GM18858 (cell line): ENCODE measurements at regions not wholly inside any gene's neighbourhood (a gene's known extent, or its start where the extent isn't known, plus 50 kb on each side); places are given as distances from the start of the nearest gene placed in this dataset.
"Not testable (repeated sequence)": the region's sequence is repeated elsewhere in the genome, so short reads cannot be mapped to it uniquely, and the experiment has no call there.

ENCODE experiments used
- ATAC-seq: cut with Tn5 transposase; IDR thresholded peaks from one replicate; pipeline ENCODE4 v1.9.1; 2021; ENCODE audit not compliant: unreplicated experiment

DNA sequence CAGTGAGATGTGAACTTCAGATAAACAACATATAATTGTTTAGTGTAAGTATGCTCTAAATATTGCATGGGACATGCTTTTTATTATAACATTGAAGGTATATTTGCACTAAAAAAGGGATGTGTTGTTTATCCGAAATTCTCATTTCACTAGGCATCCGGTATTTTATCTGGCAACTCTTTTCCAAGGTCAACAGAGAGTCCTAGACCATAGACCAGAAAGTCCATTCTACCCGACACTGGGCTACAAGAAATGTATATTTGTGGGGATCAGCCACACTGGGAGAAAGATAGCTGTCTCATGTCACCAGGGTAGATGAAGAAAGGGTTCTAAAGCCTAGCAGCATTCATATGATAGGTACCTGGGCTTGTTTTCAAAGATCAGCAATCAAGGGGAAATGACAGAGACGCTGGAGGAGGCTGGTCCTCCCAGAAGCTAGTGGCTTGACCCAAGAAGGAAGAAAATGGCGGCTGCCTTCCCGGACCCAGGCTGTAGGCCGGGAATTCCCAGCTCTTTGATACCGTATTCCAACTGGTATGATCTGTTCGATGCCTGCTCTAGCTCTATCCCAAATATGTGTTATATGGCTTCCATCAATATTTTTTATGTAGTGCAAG is 161.1 kb upstream of the IRF2BP2 start:
- ATAC-seq = no peak

DNA sequence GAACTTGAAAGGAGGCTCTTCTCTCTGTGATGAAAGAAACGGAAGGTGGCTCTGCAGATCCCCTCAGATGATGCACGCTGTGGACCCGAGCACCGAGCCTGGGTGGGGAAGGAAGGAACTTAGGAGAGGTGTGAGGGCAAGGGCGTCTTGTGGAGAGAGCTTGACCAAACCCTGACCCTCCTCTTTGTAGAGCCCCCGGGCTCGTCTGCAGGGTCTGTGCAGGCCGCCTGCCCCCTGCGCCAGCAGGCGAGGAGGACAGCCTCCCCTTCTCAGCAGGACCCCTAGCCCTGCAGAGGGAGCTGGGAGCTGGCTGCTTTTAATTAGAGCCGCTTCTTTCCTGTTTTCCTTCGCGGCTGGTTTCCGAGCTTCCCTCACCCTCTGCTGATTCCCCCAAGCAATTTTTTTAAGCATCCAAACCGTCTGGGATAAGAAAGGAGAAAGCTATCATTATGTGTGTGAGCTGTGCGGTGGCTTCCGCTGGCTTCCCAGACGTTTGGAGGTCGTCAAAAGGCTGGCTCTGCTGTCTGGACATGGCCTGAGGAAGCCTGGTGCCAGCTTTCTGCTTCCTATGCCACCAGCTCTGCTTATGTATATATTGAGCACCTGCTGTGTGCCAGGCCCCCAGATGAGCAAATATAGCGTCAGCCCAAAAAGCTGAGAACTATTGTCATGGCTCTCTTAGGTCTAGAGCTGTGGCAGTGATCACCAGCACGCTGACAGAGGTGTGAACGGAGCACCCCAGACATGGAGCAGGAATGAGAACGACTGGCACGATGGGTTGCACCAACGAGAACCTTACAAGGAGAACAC is 160.2 kb upstream of the IRF2BP2 start:
- no peak for ATAC-seq

GRCh38 chr1:234769284-234769985 is 159.5 kb upstream of the IRF2BP2 start:
- ATAC-seq = no peak

DNA sequence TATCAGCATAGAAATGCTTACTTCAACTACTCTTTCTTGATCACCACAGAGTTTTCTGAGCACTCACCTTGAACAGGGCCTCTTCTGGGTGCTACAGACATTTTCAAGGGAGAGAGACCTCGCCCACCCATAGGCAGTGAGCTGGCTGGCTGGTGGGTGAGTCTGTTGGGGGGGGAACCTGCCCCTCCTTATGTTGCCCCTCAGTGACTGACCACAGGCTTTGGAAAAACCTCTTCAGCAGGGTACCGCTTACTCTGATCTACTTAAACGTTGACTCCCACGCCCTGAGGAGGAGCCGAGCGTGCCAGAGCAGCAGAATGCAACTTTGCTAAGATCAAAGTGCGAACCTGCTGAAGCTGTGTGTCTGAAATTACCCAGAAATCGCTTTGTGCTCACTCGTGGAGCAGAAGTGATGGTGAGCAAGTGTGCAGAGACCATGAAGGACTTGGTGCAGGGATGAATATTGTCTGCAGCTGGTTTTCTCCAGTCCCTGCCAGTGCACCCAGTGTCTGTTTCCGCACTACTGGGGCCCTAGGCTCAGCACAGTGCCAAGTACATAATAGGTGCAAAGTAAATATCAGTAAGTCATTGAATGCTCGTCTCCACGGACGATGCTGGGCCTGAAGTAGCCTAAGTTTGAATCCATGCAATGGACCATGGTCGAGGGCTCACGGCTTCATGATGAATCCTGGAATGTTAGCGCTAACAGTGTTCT is 158.7 kb upstream of the IRF2BP2 start:
- ATAC-seq = no peak

- no peak for ATAC-seq
Measured at GRCh38 chr1:234768171-234768568, 158.2 kb upstream of the IRF2BP2 start.

DNA sequence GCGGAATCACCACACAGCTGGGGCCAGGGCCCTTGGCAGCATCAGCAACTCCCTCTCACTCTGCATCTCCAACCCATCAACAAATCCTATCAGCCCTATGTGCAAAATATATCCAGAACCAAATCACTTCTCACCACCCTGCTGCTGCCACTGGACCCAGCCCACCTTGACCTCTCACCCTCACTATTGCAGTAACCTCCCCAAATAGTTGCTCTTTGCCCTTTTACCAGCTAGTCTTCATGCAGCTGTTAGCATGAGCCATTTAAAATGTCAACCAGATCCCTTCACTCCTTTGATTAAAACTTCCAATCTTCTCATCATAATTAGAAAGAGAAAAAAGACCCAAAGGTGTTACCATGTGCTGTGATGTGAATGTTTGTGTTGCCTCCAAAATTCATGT is 155.7 kb upstream of the IRF2BP2 start:
- no peak for ATAC-seq

GRCh38 chr1:234765181-234765580 is 155.2 kb upstream of the IRF2BP2 start:
- ATAC-seq = no peak

GRCh38 chr1:234763910-234764309 is 153.9 kb upstream of the IRF2BP2 start:
- no peak for ATAC-seq

DNA sequence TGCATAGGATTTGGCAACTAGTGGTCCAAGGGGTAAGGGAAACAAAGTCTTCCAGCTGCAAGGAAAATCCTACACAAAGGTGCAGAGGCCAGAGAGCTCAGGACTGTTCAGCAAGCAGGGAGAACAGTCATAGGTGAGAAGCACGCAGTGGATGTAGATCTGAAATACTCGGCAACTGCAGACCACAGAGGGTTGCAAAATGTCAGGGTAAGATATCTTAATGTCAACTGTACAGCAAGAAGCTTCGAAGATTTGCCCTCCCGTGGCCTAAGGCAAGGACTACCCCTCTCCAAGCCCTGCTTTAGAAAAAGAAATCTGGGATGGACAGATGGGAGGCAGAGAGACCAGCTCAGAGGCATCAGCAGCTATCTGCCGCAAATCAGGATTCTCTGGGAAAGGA is 153.4 kb upstream of the IRF2BP2 start:
- ATAC-seq = no peak

DNA sequence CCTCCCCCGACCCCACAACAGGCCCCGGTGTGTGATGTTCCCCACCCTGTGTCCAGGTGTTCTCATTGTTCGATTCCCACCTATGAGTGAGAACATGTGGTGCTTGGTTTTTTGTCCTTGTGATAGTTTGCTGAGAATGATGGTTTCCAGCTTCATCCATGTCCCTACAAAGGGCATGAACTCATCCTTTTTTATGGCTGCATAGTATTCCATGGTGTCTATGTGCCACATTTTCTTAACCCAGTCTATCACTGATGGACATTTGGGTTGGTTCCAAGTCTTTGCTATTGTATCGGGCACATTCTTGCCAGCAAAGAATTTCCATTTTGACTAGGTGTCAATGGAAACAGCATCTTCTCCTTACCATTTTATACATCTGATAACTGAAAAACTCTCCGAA is 152.1 kb upstream of the IRF2BP2 start:
- not testable (repeated sequence) for ATAC-seq

GRCh38 chr1:234760303-234760723 is 150.3 kb upstream of the IRF2BP2 start:
- ATAC-seq = no peak

GRCh38 chr1:234759888-234760287 is 149.9 kb upstream of the IRF2BP2 start:
- ATAC-seq = no peak

DNA sequence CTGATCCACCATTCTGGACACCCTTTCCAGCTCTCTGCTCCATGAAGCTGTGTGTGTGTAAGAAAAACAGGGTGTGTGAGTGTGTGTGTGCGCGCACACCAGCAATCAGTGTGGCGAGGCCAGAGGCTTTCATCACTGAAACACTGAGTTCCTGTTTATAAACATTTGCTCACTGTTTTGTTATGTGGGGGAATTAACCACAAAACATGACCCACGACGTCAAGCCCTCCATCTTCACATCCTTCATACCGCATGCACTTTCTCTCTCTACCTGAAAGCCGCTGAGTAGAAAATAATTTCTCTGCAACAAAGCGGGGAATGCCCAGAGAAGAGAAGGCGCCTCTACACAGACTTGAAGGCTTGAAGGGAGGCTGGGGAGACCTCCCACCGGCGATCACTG is 148.9 kb upstream of the IRF2BP2 start:
- no peak for ATAC-seq

- no peak for ATAC-seq
Measured at GRCh38 chr1:234756857-234757256, 146.9 kb upstream of the IRF2BP2 start.

GRCh38 chr1:234756066-234756774 is 146.2 kb upstream of the IRF2BP2 start:
- ATAC-seq = no peak

DNA sequence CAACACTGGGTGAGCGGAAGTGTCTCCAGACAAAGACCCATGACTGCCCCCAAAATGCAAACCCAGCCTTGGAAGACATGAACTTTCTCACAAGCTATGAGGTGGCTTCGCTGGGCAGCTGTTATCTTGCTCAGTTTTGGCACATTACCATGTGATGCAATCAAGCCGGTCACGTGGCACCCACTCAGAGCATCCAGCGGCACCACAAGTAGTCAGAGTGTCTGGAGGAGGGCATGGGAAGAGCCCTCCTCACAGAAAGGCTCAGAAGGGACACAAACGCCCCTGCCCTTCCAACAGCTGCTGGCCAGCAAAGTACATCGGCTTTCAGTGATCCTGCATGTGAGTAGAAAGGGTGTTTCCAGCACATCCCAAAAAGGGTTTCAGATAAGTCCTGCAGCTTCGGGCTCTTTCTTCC is 145.5 kb upstream of the IRF2BP2 start:
- no peak for ATAC-seq

DNA sequence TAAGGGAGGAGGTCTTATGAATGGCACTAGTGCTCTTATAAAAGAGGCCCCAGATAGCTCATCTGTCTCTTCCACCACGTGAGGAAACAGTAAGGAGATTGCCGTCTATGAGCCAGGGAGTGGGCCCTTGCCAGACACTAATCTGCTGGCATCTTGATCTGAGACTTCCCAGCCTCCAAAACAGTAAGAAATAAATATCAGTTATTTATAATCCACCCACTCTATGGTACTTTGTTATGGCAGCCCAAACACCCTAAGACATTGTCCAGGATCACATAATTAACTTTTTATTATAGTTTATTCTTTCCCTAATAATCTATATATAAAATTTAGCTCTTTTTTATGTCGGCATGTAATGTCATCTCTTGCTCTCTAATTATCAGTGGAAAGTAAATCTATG is 144.0 kb upstream of the IRF2BP2 start:
- no peak for ATAC-seq

DNA sequence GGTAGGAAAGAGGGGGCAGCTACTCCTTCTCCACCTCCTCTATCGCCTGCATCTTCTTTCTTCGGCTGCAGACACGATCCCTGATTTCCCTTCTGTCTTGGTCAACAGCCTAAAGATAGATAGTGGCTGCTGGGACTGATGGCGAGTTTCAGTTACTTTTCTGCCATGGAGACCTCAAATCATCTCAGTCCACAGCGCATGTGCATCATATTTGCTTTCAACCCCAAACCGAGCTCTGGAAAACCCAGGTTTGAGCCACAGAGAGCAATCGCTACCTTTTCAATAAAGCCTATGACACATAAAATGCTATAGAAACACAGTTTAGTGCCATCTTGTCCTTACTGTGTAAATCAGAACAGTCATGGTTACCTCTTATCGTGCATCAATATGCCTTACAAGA is 142.9 kb upstream of the IRF2BP2 start:
- ATAC-seq = no peak

- ATAC-seq = no peak
Measured at GRCh38 chr1:234751678-234752077, 141.7 kb upstream of the IRF2BP2 start.

DNA sequence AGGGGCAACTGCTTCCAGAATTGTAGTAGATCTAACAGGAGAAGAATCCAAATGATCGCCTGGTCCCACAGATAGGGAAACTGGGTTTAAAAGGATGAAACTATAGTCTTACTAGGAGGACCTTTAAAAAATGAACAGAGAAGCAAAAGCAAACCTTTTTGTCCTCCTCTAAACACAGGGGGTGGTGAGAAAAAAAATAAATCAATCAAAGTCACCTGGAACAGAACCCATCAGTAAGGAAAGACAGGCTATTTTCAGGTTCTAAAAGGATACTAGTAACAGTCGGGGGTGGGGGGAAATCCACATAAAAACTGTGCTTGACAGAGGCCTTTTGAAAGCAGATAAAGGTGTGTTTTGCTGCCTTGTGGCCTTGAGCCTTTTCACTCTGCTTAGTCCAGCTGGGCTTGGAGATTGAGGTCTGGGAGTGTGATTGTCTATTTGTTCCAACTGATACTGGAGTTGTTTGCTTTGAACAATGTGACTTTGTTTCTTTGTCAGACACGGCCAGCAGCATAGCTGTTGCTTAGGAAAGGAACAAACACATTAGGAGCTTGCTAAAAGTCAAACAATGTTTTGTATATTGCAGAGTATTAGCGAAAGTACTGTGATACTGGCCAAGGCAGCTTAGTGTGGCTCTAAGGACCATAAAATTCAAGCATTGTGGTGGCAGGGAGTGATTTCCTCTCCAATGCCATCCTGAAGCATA is 141.1 kb upstream of the IRF2BP2 start:
- ATAC-seq = no peak
